Transverse colon (tissue), 4 donors: ENCODE measurements at regions not wholly inside any gene's neighbourhood (a gene's known extent, or its start where the extent isn't known, plus 50 kb on each side); places are given as distances from the start of the nearest gene placed in this dataset.

ENCODE experiments used
- DNase-seq: peaks from one replicate; pipeline ENCODE4 v3.0.0-alpha.2; 2019
- H3K27ac ChIP-seq, 4 donors: fragments of 200-600 bp; sonication (generic); 2 replicates each; pipeline ENCODE4 v1.5.1; 2016 to 2018; ENCODE audit warnings: inconsistent platforms in 4 of 4
- H3K27me3 ChIP-seq: fragments of 200-600 bp; sonication (generic); 2 replicates; pipeline ENCODE4 v1.5.1; 2017; ENCODE audit warnings: inconsistent platforms
- H3K36me3 ChIP-seq, 4 donors: fragments of 200-600 bp; sonication (generic); 2 replicates each; pipeline ENCODE4 v1.5.1; 2017 to 2019; ENCODE audit warnings: inconsistent platforms in 4 of 4
- H3K4me1 ChIP-seq, 4 donors: fragments of 200-600 bp; sonication (generic); 2 replicates each; pipeline ENCODE4 v1.5.1; 2017 to 2020; ENCODE audit warnings: inconsistent platforms in 4 of 4
- H3K4me3 ChIP-seq, 4 donors: fragments of 200-600 bp; sonication (generic); 1 replicate in 1 of 4; 2 replicates in 3 of 4; pipeline versions ENCODE4 v1.5.1 to v1.6.1; 2017 to 2019; ENCODE audit warnings: inconsistent platforms in 4 of 4
- H3K9me3 ChIP-seq, 2 donors: fragments of 200-600 bp; sonication (generic); 2 replicates each; pipeline ENCODE4 v1.5.1; 2017 to 2019; ENCODE audit warnings: inconsistent platforms in 2 of 2
- CTCF ChIP-seq, 5 experiments: fragments of 200-600 bp in 3 of 5; fragments of 450-650 bp in 2 of 5; sonication (generic) in 3 of 5; IDR thresholded peaks; 1 replicate in 2 of 5; 2 replicates in 3 of 5; pipeline ENCODE4 v1.5.1; 2016 to 2017; ENCODE audit warnings: antibody characterized with exemption in 5 of 5, inconsistent platforms in 3 of 5, mild to moderate bottlenecking in 2 of 5, moderate library complexity in 1 of 5
- EP300 ChIP-seq: sonication (generic); formaldehyde crosslinking; IDR thresholded peaks from one replicate; pipeline ENCODE4 v1.6.1; 2017; ENCODE audit warnings: antibody characterized with exemption, low read depth
- POLR2A ChIP-seq: fragments of 450-650 bp; IDR thresholded peaks from one replicate; pipeline ENCODE4 v1.6.1; 2016; ENCODE audit warnings: antibody characterized with exemption, mild to moderate bottlenecking, moderate library complexity
- POLR2AphosphoS5 ChIP-seq, 3 donors: sonication (generic); formaldehyde crosslinking; IDR thresholded peaks; one replicate each; pipeline ENCODE4 v1.6.1; 2016; ENCODE audit warnings: antibody characterized with exemption in 3 of 3
- WGBS, 2 donors: methylation state at CpG; one replicate each; pipeline ENCODE4 v1.1.5; 2018; ENCODE audit warnings: low coverage in 1 of 2; 5-methylcytosine and 5-hydroxymethylcytosine counted together
- in situ Hi-C, 4 donors: fragments of 200-750 bp; cut with MboI; loops; one replicate each; pipeline versions ENCODE4 v1.15.0 to v1.15.1; 2017; ENCODE audit warnings: low sequenced_read_pairs in 3 of 4, low pct_ligation_motif_present in 1 of 4, low pct_unique_long_range_greater_than_20kb in 1 of 4
- intact Hi-C: fragments of 100-400 bp; cut with DNase I; formaldehyde crosslinking; loops from one replicate; pipeline ENCODE4 v1.15.1; 2023; ENCODE audit warnings: low total_unique reads

GRCh38 chr3:193130576-193130975 lies 110.4 kb upstream of the PLAAT1 start:
- Histone ChIP-seq H3K9me3 (no peaks in the 10 kb centered on the region), H3K27ac (no peak overlapping the region), H3K4me3 (no peak overlapping the region), H3K4me1 (no peaks in the 10 kb centered on the region), H3K36me3 (no peaks in the 10 kb centered on the region), H3K27me3 (no peaks in the 10 kb centered on the region)
- 81 to 100% methylated on average over 3 to 4 of the region's 4 CpGs for WGBS, 2 donors
- intact Hi-C loops (no loop called here), in situ Hi-C loops (no loop called here)
- TF ChIP-seq POLR2A (no peak), CTCF (IDR thresholded peaks at IDR 0.05) (no peak), EP300 (no peak)
- no peak for DNase-seq

- no peak for DNase-seq
- no peaks in the 10 kb centered on the region for H3K27me3 ChIP-seq
- no peak for TF ChIP-seq POLR2A
- TF ChIP-seq EP300 = no peak
- TF ChIP-seq POLR2AphosphoS5 (IDR thresholded peaks at IDR 0.05) = no peak
- TF ChIP-seq CTCF (IDR thresholded peaks at IDR 0.05) = no peak
- H3K4me3 ChIP-seq = no peak overlapping the region
- WGBS, 2 donors = 50 to 67% methylated on average over 1 to 2 of the region's 2 CpGs
- no peaks in the 10 kb centered on the region for H3K36me3 ChIP-seq
- in situ Hi-C loops = no loop called here
- no peaks in the 10 kb centered on the region for H3K9me3 ChIP-seq
- no peak overlapping the region for H3K27ac ChIP-seq
- intact Hi-C loops = no loop called here
- no peaks in the 10 kb centered on the region for H3K4me1 ChIP-seq
These were observed 108.8 kb upstream of the PLAAT1 start for GRCh38 chr3:193132241-193132640.

GRCh38 chr3:193132964-193133363 lies 108.1 kb upstream of the PLAAT1 start:
- Histone ChIP-seq H3K27me3 (no peaks in the 10 kb centered on the region), H3K36me3 (no peaks in the 10 kb centered on the region), H3K9me3 (no peaks in the 10 kb centered on the region), H3K27ac (no peak overlapping the region), H3K4me3 (no peak overlapping the region), H3K4me1 (no peaks in the 10 kb centered on the region)
- TF ChIP-seq EP300 = no peak
- TF ChIP-seq CTCF (IDR thresholded peaks at IDR 0.05) = no peak
- no peak for TF ChIP-seq POLR2AphosphoS5 (IDR thresholded peaks at IDR 0.05)
- no peak for TF ChIP-seq POLR2A
- WGBS, 2 donors = 70 to 80% methylated on average over 1 to 4 of the region's 4 CpGs
- in situ Hi-C loops = no loop called here
- no peak for DNase-seq
- intact Hi-C loops = no loop called here

- TF ChIP-seq CTCF (IDR thresholded peaks at IDR 0.05) (no peak), POLR2AphosphoS5 (IDR thresholded peaks at IDR 0.05) (no peak), EP300 (no peak), POLR2A (no peak)
- Histone ChIP-seq H3K4me1 (no peaks in the 10 kb centered on the region), H3K36me3 (no peaks in the 10 kb centered on the region), H3K27ac (no peak overlapping the region), H3K4me3 (no peak overlapping the region), H3K27me3 (no peaks in the 10 kb centered on the region), H3K9me3 (no peaks in the 10 kb centered on the region)
- no peak for DNase-seq
- intact Hi-C loops (no loop called here), in situ Hi-C loops (no loop called here)
- WGBS, 2 donors = 38 to 51% methylated on average over 3 to 5 of the region's 5 CpGs
These were observed 106.2 kb upstream of the PLAAT1 start for GRCh38 chr3:193134856-193135255.
